GM19455 (cell line): ENCODE measurements at regions not wholly inside any gene's neighbourhood (a gene's known extent, or its start where the extent isn't known, plus 50 kb on each side); places are given as distances from the start of the nearest gene placed in this dataset.
"Not testable (repeated sequence)": the region's sequence is repeated elsewhere in the genome, so short reads cannot be mapped to it uniquely, and the experiment has no call there.

Source experiments
- ATAC-seq: cut with Tn5 transposase; IDR thresholded peaks from one replicate; pipeline ENCODE4 v1.9.1; 2021; ENCODE audit not compliant: unreplicated experiment

DNA sequence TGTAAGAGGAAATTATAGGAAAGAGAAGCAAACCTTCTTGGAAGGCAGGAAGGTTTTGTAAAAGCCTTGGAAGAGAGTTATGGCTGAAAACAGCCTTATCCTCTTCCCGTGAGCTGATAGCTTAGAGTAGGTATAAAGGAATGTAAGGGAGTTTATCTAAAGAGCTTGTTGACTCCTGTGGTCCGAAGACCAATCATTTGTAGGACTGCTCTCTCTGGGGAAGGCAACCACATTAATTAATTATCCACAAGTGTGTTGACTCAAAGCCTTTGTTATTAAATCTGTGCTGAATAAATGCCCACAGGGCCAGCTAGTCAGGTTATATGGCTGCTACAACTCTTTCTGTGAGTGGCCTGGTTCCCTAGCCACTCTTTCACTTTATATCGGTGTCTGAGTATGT is 452.1 kb upstream of the RASGRP1 start:
- no peak for ATAC-seq

DNA sequence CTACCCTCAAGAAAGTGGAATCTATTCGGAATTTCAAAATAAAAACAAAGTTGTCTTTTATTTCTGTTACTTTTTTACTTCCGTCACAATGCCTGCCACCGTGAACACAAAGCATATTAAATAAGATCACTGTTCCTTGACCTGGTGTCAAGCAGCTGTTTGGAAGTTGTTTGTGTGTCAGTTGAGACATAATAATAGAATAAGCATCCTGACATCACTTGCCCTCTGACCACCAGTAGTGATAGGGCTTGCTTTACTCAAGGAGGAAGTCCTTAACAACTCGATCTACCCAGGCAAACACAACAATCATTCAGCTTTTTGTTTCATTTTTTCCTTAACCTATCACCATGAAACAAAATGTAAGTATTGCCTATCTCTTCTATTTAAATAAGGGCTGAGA is 454.4 kb upstream of the RASGRP1 start:
- ATAC-seq, result no peak

DNA sequence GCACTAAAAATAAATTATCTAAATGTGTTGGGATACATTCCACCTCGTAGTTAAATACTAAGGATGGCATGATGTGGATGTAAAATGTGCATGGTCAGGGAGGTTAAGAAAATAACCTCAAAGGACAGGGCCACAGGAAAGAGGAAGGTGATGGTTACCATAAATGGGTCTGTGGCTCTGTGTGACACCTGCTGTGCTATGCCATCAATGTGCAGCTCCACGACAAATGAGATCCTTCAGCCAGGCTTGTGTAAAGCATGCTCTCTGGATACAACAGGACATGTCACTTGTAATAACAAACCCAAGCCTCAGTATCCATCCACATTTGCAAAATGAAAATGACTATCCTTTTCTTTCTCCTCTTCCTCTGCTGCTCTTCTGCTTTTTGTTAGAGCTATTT is 456.7 kb upstream of the RASGRP1 start:
- ATAC-seq, result no peak

DNA sequence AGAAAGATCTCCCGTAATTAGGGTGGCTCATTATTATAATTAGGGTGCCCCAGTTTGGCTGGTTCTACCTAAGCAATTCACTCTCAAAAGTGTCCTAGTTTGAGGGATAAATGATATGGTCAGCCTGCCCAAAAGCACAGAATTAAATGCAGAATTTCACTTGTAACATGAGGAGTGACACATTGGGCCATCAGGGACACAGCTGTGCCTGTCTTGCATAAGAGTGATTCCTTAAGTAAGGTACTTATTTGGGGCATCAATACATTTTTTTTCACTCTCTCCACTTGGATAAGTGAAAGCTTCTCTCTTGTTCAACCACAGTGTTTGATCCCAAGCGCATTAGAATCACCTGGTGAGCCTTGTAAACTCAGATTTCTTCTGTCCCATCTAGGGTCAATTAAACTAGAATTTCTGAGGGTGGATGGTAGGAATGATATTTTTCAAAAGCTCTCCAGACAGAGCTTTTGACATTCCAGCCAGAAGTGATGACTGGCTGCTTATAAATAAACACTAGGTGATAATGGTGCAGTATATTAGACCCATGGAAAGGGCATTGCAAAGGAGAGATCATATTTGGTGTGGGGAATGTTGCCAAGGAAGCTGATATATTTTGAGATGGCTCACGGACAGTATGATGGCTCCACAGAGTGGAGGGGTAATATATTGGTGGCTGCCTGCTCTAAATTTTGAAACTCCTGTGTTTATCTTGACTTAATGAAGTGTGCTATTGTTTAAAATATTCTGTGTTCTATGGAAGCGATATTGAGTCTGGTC is 458.1 kb upstream of the RASGRP1 start:
- ATAC-seq, result no peak

DNA sequence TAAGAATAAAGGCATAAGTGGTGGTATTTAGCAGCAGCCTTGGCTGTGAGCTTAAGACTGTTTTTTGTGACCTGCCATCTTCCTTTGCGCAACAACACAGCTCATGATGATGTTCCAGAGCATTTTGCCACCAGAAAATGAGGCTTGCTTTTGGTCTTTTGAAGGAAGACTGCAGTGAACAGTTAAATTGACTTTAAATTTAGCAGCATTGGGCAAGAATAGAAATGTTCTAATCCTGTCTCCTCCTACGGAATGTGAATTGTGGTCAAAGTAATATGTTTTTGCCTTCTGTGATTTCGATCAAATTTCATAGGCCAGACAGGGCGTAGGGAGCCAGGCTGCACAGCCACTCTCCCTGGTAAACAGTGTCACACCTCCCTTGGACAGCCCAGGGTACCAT is 460.7 kb upstream of the RASGRP1 start:
- no peak for ATAC-seq

DNA sequence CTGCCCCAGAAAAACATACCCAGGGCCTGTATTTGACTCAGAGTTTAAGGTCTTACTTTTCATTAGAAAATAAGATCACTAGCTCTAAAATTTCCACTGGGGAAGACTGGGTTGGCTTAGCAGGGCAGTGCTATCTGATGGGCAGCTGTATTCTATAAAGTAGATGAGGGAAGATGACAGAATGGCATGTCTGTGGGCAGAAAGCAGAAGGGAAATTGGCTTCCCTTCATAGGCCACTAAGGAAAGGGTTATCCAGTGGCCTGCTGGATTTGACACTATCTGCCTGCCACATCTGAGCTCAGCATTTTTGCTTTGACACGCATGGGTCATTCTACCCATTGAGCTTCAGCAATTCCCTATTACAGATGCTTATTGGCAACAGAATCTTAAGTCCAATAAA is 461.3 kb upstream of the RASGRP1 start:
- ATAC-seq, result no peak

DNA sequence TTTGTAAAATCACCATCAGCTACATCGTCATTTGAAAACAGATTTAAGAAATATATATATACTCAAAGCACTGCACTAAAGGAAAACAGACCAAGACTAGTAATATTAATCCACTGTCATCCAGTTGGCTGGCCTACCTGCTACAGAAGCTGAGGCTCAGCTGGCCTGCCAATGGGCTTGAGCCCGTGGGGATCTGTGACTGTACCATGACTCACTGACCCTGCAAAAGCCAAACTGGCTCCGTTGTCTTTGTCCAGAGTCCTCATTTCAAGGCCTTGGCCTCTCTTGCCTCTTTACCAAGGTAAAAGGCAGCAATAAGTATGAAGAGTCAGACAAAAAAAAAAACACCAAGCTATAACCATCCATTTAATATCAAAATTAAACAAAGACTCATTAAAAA is 463.5 kb upstream of the RASGRP1 start:
- ATAC-seq, result no peak

DNA sequence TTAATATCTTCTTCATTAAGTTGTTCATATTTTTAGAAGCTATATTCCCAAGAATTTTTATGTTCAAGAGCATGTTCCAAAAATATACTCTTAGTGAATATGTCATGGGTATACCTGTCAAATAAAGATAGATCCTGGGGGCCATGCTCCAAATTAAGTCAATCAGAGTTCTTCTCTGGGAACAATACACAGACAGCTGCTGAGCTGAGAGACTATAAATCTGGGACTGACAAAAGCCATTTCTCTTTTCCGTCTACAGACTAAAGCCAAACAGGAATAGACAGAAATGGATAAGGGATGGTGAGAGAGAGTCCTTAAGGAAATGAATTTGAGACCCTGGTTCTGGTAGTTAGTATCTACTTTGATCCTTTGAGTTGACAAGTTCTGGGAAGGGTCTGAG is 465.1 kb upstream of the RASGRP1 start:
- no peak for ATAC-seq

DNA sequence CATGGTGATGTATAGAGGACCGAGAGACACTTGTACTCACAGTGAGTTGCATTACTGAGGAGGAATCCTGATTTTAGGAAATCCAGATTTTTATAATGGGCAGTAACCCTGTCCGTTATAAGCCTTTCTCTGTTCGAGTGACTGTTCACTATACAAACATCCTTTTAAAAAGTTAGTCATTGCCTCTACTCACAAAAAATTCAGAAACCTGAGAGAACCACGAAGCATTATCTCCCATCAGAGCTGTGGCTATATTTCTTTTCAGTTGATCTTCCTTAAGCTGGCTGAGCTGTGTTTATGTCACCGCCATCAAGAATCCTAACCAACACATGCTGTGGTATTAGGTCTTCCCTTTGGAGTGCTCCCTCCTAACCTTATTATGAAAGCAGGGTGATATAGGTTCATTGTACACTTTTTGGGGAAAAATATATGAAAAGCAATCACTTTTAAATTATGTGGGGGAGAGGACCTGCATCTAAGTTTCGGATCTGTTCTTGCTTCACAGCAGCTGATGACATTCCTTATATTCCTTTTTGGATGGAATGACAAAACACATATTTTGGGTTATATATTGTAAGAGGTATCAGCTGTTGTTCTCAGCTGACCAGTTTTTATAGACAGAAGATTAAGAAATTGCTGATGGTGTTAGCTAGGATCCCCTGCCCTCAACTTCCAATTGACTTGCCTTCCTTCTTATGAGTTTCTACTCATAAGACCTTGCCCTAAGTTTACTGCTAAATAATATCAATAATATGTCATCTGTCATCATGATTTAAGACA is 465.9 kb upstream of the RASGRP1 start:
- ATAC-seq, result no peak

DNA sequence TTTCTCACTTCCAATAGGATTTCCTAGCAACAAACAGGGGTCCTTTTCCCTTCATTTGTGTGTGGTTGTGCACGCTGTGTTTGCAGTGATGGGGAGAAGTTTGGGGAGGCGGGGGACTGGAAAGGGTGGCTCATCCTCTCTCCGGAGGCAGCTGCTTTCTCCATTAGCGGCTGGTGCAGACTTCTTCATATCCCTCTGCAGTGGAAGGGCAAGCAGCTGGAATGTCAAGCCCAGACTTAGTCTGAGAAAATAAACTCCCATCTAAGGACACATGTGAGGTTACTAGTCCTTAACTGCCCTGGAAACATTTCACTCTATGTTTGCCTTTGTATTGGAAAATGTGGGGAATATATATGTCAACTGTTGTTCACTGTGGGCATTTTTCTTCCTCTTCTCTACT is 467.0 kb upstream of the RASGRP1 start:
- ATAC-seq, result no peak

DNA sequence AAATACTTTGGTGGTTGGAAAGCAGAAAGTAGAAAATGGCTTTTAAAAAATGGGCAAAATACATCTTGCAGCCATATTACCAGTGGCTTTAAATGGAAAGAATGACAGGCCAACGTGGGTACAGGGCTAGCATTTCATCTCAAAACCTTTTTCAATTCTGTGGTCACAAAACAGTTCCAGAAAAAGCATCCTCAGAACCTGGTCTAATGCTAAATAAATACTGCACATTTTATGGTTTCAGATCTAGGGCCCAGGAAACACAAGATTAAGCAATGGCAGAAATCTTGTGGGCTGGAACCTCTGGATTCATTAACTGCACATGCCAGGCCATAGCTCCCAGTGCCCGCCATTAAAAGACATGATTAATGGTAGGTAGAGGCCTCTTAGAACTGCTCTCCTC is 470.2 kb upstream of the RASGRP1 start:
- no peak for ATAC-seq

DNA sequence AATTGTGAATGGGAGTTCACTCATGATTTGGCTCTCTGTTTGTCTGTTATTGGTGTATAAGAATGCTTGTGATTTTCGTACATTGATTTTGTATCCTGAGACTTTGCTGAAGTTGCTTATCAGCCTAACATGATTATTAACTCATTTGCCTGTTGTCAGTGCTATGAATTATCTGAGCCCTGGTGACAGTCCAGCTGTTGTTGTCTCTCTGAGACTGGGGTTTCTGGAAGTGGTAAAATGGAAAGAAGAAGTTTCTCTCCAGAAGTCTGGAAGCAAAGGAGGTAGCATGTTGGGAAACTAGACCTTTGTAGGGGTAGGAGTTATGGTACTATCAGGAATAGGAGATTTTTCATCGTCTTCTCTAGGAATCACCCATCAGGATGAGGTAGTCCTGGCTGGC is 473.0 kb upstream of the RASGRP1 start:
- not testable (repeated sequence) for ATAC-seq

DNA sequence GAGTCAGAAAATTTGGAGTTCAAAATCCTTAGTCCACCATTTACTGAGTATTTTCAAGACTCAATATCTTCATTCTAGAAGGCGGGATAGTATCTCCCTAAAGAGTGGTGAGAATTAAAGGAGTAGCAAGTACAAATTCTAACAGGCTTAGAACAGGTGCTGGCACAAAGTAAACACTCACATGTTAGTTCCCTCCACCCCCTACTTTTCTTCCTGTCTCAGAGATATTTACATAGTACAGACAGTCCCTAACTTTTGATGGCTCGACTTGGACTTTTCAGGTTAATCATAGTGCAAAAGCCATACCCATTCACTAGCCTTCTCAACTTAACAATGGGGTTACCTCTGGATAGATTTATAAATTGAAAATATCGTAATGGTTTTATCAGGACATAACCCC is 476.2 kb upstream of the RASGRP1 start:
- no peak for ATAC-seq

DNA sequence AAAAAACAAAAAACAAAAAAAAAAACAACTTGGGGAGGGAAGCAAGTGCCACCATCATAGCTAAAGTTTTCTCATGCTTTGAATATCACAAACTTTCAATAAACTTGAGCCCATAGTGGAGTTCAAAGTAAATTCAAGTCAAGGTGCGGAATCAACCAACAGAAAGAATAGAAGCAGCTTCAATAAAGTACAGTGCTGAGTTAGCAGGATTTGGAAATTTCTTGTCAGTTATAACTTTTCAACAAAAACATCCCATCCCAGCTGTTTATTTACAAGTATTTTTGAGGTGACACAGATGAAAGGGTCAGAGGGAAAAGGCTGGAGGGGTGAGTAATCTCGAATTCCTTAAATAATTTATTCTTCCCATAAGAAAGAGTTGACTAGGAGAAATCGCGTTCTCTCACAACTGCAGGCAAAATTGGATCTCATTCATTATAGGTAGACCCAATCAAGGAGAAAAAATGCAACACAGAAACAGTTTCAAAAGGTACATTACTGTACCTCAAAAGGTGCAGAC is 477.4 kb upstream of the RASGRP1 start:
- ATAC-seq, result no peak

DNA sequence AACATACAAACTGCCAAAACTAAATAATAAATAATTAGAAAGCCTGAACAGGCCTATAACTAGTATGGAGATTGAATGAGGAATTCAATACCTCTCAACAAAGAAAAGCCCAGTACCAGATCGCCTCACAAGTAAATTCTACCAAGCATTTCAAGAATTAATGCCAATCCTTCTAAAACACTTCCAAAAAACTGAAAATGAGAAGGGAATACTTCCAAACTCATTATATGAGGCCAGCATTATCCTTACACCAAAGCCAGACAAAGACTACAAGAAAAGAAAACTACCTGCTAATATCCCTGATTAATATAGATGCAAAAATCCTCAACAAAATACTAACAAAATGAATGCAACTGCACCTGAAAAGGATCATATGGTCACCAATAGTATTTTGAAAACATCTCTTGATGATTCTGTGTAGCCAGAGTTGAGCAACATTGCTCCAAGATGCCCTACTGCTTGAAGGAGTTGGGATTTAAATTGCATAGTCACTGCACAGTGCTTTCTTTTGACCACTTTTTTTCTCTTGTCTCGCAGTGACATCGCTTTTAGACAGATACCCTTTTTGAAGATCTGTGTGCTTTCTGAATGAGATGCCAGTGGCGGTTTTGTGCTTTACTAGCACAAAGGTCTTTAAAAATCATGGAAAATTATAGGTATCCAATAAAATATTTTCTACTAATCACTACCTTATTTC is 487.2 kb upstream of the RASGRP1 start:
- ATAC-seq, result no peak

DNA sequence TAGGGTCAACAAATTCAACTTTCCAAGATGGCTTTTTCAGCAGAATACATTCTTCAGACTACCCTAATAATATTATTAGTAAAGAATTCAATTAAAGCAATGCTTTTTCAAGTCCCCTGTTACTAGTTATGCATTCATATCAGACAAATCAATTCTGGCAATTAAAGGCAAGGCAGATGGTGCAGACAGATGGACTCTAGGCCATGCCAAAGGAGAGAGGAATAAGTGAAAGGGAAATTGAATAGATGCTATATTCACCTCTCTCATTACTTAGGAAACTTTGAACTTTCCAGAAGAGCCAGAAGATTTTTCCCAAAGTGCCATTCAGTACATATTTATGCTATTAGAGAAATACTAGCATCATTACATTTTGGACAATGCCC is 487.7 kb upstream of the RASGRP1 start:
- no peak for ATAC-seq

DNA sequence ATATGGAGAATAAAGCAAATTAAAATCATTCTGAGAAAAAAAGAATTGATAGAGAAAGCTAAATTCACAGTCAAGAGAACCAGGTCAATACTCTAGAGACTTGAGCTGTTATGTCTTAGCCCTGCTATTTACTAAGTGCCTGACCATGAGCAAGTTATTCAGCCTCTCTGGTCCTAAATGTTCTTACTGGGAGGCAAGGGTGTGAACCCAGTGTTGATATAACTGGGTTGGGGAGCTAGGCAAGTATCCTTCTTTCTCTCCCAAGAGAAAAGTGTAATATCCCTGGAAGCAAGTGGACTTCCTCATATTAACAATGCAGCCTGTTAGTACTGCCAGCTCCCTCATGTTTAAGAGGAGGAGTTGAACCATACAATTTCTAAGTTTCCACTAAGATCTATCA is 488.9 kb upstream of the RASGRP1 start:
- ATAC-seq, result no peak

DNA sequence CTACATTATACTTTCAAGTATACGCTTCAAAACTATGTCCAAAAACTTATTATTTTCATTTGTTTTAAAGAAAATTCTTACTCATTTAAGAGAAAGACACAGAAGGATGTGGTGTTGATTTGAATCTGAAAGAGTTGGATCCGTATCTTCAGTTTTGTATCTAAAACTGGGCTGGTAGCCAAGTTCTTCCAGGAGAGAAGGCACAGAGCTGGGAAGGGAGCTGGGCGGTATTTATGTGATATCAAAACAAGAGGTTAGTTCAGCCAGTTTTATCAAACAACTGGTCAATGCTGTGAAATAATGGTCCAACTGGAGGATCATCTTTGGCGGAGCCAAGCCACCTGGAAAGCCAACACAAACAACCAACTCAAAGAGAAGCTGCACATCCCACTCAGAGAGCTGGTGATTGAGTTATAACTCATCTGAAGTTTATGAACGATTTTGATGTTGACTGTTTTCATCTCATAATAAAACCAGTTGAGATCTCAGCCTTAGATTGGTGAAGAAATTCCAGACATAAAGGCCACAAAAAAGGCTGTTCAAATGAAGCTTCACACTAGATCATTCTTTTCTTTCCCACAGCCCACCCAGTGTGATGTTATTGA is 489.6 kb upstream of the RASGRP1 start:
- no peak for ATAC-seq

DNA sequence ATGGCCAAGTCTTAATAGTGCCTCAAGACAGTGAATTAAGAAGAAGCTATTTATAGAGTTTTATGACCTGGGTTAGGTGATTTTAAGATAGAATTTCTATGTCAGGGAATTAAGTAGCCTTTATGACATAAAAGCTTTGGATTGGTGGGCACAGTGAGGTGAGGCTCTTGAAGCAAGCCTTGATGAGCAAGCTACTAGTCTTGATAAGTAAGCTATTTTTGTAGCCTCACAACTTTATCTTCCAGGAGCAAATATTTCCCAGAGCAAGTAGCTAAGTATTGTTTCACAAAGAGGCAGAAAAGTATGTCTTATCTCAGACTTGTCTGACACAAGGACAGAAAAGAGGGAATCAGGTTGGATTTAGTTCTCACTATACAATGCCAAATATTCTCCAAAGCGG is 491.7 kb upstream of the RASGRP1 start:
- ATAC-seq, result no peak

DNA sequence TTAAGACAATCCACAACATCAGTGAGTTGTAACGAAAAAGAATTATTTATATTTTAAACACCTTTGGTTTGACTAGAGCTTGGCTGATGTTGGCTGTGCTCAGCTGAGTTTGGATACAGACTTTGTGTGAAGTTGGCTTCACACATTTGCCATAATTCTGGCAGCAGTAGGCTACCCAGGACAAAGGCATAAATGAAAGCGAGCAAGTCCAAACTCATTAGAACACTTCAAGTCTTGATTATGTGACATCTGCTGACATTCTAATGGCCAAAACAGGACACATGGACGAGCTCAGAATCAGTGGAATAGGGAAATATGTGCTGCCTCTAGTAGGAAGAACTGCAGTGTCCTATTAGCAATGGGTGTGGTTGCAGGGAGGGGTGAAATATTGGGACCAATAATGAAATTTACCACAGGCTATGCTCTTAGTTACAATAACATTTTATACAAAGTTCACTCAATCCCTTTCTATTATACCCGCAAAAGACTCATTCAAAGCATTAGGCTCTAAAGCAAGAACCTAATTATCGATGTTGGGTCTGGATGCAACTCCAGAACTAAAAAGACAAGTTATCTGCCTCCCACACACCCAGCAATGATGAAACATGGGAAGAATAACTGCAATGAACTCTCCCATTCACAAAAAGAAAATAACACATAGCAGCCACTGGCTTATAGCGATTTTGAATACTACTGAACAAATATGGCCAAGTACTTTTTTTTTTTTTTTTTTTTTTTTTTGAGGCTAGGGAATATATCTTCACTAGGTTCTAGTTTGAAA is 493.9 kb upstream of the RASGRP1 start:
- ATAC-seq, result no peak

DNA sequence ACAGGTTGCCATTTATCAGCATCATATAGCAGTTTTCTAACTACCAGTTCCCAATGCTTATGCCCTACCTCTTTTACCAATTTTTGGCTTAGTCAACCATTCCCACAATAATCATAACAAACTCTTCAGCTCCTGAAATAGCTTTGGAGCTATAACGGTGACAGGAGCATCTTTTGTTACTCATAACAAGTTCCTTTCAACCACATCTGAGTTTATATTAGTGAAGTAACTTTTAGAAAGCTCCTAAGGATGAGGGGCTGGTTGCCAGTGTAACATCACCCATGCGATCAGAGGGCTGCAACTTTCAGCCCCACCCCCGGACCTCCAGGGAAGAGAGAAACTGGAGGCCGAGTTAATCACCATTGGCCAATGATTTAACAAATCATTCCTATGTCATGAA is 495.3 kb upstream of the RASGRP1 start:
- ATAC-seq, result no peak
